Spleen (tissue), 7 donors: ENCODE measurements at regions not wholly inside any gene's neighbourhood (a gene's known extent, or its start where the extent isn't known, plus 50 kb on each side); places are given as distances from the start of the nearest gene placed in this dataset.

ENCODE experiments used
- POLR2A ChIP-seq, 3 donors: fragments of 450-650 bp; IDR thresholded peaks; one replicate each; pipeline ENCODE4 v1.5.1; 2017; ENCODE audit warnings: antibody characterized with exemption in 3 of 3, mild to moderate bottlenecking in 1 of 3
- POLR2AphosphoS5 ChIP-seq, 3 donors: sonication (generic); formaldehyde crosslinking; IDR thresholded peaks; one replicate each; pipeline ENCODE4 v1.5.1; 2017; ENCODE audit warnings: antibody characterized with exemption in 3 of 3
- TF ChIP-seq, protein P1 (sequence below), 11 experiments: fragments of 200-600 bp in 7 of 11; fragments of 450-650 bp in 4 of 11; sonication (generic) in 4 of 11; IDR thresholded peaks in 8 of 11; conservative IDR thresholded peaks in 3 of 11; 1 replicate in 7 of 11; 2 replicates in 4 of 11; pipeline versions ENCODE4 v1.4.0 to v1.8.0; 2016 to 2021; ENCODE audit warnings: antibody characterized with exemption in 11 of 11, inconsistent platforms in 4 of 11, mild to moderate bottlenecking in 1 of 11
- donor health status: DM: no; HTN: no; CAD: no; lungs with moderate emphysema.
- donor health status: DM: no; HTN: no; CAD: no.
- donor health status: DM: no; HTN: no; CAD: no.

DNA sequence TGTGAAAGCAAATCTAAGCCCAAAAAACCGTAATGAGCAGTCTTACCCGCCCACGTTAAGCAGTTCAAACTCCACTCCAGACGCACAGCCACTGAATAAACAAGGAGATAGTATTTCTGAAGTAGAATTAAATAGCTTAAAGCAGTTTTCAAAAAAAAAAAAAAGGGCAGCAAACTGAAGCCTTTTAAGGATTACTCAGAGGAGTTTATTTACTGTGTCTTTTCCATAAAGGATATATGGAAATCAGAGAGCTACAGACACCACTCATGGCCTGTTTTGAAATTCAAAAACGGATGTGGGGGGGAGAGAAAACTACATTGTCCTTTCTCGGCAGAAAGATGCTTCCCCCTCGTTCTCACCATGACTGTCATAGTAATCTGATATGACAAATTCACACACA lies 83.7 kb upstream of the IRX1 start:
- TF ChIP-seq, protein P1, sequence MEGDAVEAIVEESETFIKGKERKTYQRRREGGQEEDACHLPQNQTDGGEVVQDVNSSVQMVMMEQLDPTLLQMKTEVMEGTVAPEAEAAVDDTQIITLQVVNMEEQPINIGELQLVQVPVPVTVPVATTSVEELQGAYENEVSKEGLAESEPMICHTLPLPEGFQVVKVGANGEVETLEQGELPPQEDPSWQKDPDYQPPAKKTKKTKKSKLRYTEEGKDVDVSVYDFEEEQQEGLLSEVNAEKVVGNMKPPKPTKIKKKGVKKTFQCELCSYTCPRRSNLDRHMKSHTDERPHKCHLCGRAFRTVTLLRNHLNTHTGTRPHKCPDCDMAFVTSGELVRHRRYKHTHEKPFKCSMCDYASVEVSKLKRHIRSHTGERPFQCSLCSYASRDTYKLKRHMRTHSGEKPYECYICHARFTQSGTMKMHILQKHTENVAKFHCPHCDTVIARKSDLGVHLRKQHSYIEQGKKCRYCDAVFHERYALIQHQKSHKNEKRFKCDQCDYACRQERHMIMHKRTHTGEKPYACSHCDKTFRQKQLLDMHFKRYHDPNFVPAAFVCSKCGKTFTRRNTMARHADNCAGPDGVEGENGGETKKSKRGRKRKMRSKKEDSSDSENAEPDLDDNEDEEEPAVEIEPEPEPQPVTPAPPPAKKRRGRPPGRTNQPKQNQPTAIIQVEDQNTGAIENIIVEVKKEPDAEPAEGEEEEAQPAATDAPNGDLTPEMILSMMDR (IDR thresholded peaks at IDR 0.05 in 8 of 11, conservative IDR thresholded peaks at IDR 0.05 in 3 of 11) = no peak
- TF ChIP-seq POLR2A (IDR thresholded peaks at IDR 0.05) (no peak), POLR2AphosphoS5 (IDR thresholded peaks at IDR 0.05) (no peak)
